Ovary (tissue), 7 donors: ENCODE measurements at regions not wholly inside any gene's neighbourhood (a gene's known extent, or its start where the extent isn't known, plus 50 kb on each side); places are given as distances from the start of the nearest gene placed in this dataset.

Experiments used
- DNase-seq, 5 donors: peaks; one replicate each; pipeline ENCODE4 v3.0.0-alpha.2; 2019 to 2020
- H3K27ac ChIP-seq, 2 donors: fragments of 200-600 bp; one replicate each; pipeline versions ENCODE4 v1.5.1 to v1.8.0; 2019 to 2022
- H3K27me3 ChIP-seq: fragments of 200-600 bp; one replicate; pipeline ENCODE4 v1.8.0; 2022
- H3K36me3 ChIP-seq: fragments of 200-600 bp; sonication (generic); one replicate; pipeline ENCODE4 v1.5.1; 2019
- H3K4me1 ChIP-seq: one replicate; pipeline ENCODE4 v1.8.1; 2013; ENCODE audit warnings: mild to moderate bottlenecking, moderate library complexity; ENCODE audit not compliant: insufficient read depth
- H3K4me3 ChIP-seq: fragments of 200-600 bp; sonication (generic); one replicate; pipeline ENCODE4 v1.5.1; 2017
- H3K9me3 ChIP-seq, 2 donors: fragments of 200-600 bp in 1 of 2; sonication (generic) in 1 of 2; one replicate each; pipeline versions ENCODE4 v1.5.1 to v1.8.1; 2013 to 2019; ENCODE audit warnings: mild to moderate bottlenecking in 1 of 2, moderate library complexity in 1 of 2
- CTCF ChIP-seq, 3 donors: fragments of 450-650 bp in 2 of 3; fragments of 200-600 bp in 1 of 3; IDR thresholded peaks; one replicate each; pipeline versions ENCODE4 v1.5.1 to v1.8.0; 2016 to 2022; ENCODE audit warnings: antibody characterized with exemption in 3 of 3, mild to moderate bottlenecking in 1 of 3
- EP300 ChIP-seq: sonication (generic); formaldehyde crosslinking; IDR thresholded peaks from one replicate; pipeline ENCODE4 v1.6.1; 2017; ENCODE audit warnings: antibody characterized with exemption
- POLR2A ChIP-seq: fragments of 450-650 bp; IDR thresholded peaks from one replicate; pipeline ENCODE4 v1.6.1; 2017; ENCODE audit warnings: antibody characterized with exemption, mild to moderate bottlenecking, moderate library complexity
- WGBS, 3 donors: extraction: QIAGEN DNeasy Blood & Tissue Kit in 1 of 3; methylation state at CpG; one replicate each; pipeline versions ENCODE4 v1.1.5 to v1.1.7; 2013 to 2017; 5-methylcytosine and 5-hydroxymethylcytosine counted together
- intact Hi-C, 4 donors: fragments of 100-400 bp; cut with DNase I; formaldehyde crosslinking; loops; one replicate each; pipeline versions ENCODE4 v1.11.0 to v1.15.1; 2022 to 2023
- donor health status: DM: no; HTN: no; CAD: no; lungs with moderate emphysema.
- donor health status: DM: no; HTN: no; CAD: no.
- donor health status: Bipolar disorder and iron deficiency.
- donor health status: DM: no; HTN: no; CAD: no.
- donor health status: DM: yes; HTN: yes; CAD: no.

GRCh38 chr1:198014355-198014754, 97.2 kb downstream of the LHX9 start:
- no peak for TF ChIP-seq POLR2A
- TF ChIP-seq EP300, result no peak
- TF ChIP-seq CTCF (IDR thresholded peaks at IDR 0.05), result no peak
- intact Hi-C loops, result no loop called here
- Histone ChIP-seq H3K36me3 (no peaks in the 10 kb centered on the region), H3K4me3 (no peak overlapping the region), H3K27me3 (no peaks in the 10 kb centered on the region), H3K27ac (no peak overlapping the region), H3K9me3 (peaks cover 0 to 5% of the 10 kb centered on the region in 2 donors), H3K4me1 (no peaks in the 10 kb centered on the region)
- 81 to 92% (median 89%) methylated on average over 1 of the region's 1 CpG for WGBS, 3 donors
- no peak for DNase-seq

GRCh38 chr1:198015309-198015708, 98.1 kb downstream of the LHX9 start:
- no peaks in the 10 kb centered on the region for H3K9me3 ChIP-seq
- H3K27ac ChIP-seq, result no peak overlapping the region
- no peaks in the 10 kb centered on the region for H3K27me3 ChIP-seq
- no peak for DNase-seq
- H3K4me3 ChIP-seq, result no peak overlapping the region
- no peaks in the 10 kb centered on the region for H3K36me3 ChIP-seq
- intact Hi-C loops, result no loop called here
- no peaks in the 10 kb centered on the region for H3K4me1 ChIP-seq
- TF ChIP-seq POLR2A, result no peak
- no peak for TF ChIP-seq EP300
- TF ChIP-seq CTCF (IDR thresholded peaks at IDR 0.05), result no peak

GRCh38 chr1:198018529-198018928, 101.4 kb downstream of the LHX9 start:
- intact Hi-C loops, result no loop called here
- no peak overlapping the region for H3K27ac ChIP-seq
- H3K4me3 ChIP-seq, result no peak overlapping the region
- 77 to 87% (median 85%) methylated on average over 1 of the region's 1 CpG for WGBS, 3 donors
- H3K36me3 ChIP-seq, result no peaks in the 10 kb centered on the region
- no peaks in the 10 kb centered on the region for H3K27me3 ChIP-seq
- no peaks in the 10 kb centered on the region for H3K4me1 ChIP-seq
- no peaks in the 10 kb centered on the region for H3K9me3 ChIP-seq
- TF ChIP-seq POLR2A (no peak), EP300 (no peak), CTCF (IDR thresholded peaks at IDR 0.05) (no peak)
- DNase-seq, result no peak

GRCh38 chr1:198019126-198019525, 102.0 kb downstream of the LHX9 start:
- intact Hi-C loops, result no loop called here
- TF ChIP-seq CTCF (IDR thresholded peaks at IDR 0.05) (no peak), POLR2A (no peak), EP300 (no peak)

GRCh38 chr1:198024336-198024735, 107.2 kb downstream of the LHX9 start:
- no peak for TF ChIP-seq CTCF (IDR thresholded peaks at IDR 0.05)
- intact Hi-C loops, result no loop called here
- Histone ChIP-seq H3K4me1 (no peaks in the 10 kb centered on the region), H3K9me3 (no peaks in the 10 kb centered on the region), H3K27ac (no peak overlapping the region), H3K4me3 (no peak overlapping the region), H3K27me3 (no peaks in the 10 kb centered on the region), H3K36me3 (no peaks in the 10 kb centered on the region)
- WGBS, 3 donors, result 66 to 72% (median 70%) methylated on average over 4 of the region's 4 CpGs
- DNase-seq, result no peak

More at GRCh38 chr1:198019126-198019525, 102.0 kb downstream of the LHX9 start:
- no peaks in the 10 kb centered on the region for H3K4me1 ChIP-seq
- H3K9me3 ChIP-seq, result no peaks in the 10 kb centered on the region
- H3K27me3 ChIP-seq, result no peaks in the 10 kb centered on the region
- DNase-seq, result no peak
- no peak overlapping the region for H3K4me3 ChIP-seq
- 84 to 94% (median 91%) methylated on average over 1 of the region's 1 CpG for WGBS, 3 donors
- no peak overlapping the region for H3K27ac ChIP-seq
- no peaks in the 10 kb centered on the region for H3K36me3 ChIP-seq
